GM12874 (cell line): ENCODE measurements at regions not wholly inside any gene's neighbourhood (a gene's known extent, or its start where the extent isn't known, plus 50 kb on each side); places are given as distances from the start of the nearest gene placed in this dataset.

Source experiments
- TF ChIP-seq, protein P1 (sequence below): IDR thresholded peaks from 2 replicates; pipeline ENCODE4 v1.5.1; 2011; ENCODE audit warnings: low read depth, mild to moderate bottlenecking, control low read depth, low read length, moderate library complexity; ENCODE audit not compliant: insufficient read depth

DNA sequence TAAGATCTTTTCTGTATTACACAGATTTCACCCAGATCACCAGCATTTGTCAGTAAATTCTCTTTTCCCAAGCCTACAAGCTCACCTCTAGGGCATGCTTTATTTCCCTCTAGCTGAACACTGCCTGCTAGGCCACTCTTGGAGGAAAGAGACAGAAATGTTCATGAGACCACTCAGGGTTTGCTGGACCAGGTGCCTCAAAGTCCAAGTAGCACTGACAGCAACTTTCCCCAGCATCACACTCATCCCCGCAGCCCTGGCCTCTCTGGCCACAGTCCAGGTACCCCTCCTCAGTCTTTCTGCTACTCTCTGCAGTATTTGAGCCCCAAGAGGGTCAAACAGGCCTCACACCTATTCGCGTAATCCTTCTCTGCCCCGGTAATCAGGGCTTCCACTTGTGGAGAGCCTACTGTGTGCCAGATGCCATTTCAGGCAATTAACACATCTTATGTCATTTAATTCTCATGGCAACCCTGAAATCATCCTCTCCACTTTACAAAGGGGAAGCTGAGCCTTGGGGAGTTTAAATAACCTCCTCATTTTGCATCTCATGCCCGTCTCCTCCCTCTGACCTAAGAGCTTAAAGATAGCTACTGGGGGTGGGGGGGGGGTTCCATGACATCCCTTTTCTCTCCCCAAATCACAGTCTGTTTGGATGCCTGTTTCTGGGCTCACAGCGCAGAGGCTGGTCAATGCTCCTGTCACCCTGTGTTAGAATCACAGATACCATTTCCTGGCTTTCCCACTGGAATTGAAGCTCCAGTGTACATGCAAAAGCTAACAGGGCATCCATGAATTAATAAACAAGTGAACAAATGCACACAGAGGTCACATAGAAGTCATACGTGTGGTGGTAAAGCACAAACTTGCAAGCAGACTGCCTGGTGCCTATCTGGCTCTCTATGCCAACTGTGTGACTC is 88.5 kb downstream of the PRLHR start:
- TF ChIP-seq, protein P1, sequence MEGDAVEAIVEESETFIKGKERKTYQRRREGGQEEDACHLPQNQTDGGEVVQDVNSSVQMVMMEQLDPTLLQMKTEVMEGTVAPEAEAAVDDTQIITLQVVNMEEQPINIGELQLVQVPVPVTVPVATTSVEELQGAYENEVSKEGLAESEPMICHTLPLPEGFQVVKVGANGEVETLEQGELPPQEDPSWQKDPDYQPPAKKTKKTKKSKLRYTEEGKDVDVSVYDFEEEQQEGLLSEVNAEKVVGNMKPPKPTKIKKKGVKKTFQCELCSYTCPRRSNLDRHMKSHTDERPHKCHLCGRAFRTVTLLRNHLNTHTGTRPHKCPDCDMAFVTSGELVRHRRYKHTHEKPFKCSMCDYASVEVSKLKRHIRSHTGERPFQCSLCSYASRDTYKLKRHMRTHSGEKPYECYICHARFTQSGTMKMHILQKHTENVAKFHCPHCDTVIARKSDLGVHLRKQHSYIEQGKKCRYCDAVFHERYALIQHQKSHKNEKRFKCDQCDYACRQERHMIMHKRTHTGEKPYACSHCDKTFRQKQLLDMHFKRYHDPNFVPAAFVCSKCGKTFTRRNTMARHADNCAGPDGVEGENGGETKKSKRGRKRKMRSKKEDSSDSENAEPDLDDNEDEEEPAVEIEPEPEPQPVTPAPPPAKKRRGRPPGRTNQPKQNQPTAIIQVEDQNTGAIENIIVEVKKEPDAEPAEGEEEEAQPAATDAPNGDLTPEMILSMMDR: no peak

DNA sequence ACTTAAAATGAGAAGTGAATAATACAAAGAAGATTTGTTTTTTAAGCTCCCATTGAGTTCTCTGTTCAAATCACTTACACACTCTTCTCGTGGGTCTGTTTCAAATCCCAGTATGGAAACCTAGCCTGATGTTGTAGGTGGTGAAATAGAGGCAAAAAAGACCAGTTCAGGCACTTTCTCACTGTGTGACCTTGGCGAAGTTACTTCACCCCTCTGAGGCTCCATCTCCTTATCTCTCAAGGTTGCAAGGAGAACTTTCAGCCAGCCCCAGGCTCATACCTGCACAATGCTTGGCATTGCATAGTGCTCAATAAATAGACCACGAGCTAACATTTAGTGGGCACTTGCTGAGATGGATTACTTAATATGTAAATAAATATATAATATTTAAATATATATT is 90.1 kb downstream of the PRLHR start:
- TF ChIP-seq, protein P1: no peak

DNA sequence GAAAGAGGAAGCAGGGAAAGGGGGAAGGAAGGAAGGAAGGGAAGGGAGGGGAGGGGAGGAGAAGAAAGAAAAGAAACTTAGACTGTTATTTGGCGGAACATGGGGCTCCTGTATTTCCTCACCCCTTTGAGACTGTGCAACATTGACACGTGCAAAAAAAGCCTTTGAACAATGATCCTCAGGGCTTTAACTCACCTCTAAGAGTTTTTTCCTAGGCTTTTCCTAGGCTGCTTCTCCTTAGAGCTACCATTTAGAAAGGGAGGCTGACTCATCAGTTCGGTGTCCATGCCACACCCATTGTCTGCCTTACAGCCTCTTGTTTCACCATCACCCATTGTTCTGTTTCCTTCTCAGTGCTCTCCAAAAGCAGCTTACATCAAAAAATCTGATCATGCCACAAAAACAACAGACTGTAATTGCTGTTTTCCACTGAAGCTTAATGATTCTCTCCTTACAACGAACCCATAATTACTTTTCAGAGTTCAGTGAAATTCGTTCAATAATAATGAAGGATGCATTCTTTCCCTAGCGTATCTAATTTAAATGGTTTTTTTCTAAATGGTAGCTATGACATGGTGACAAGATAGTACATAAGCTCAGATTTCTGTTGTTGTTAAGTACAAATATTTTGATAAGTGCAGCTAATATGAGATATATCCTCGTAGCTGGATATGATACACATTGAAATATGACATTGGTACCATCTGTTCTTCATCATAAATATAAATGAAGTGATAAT is 90.8 kb downstream of the PRLHR start:
- TF ChIP-seq, protein P1: no peak

DNA sequence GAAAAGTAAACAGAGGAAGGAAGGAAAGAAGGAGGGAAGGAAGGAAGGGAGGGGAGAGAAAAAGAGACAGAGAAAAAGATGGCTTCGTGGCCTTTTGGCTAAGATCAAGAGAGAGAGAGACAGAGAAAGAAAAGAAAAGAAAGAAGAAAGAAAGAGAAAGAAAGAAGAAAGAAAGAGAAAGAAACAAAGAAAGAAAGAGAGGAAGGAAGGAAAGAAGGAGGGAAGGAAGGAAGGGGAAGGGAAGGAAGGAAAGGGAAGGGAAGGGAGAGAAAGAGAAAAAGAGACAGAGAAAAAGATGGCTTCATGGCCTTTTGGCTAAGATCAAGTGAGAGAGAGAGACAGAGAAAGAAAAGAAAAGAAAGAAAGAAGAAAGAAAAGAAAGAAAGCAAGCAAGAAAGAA is 91.4 kb downstream of the PRLHR start:
- TF ChIP-seq, protein P1: no peak

DNA sequence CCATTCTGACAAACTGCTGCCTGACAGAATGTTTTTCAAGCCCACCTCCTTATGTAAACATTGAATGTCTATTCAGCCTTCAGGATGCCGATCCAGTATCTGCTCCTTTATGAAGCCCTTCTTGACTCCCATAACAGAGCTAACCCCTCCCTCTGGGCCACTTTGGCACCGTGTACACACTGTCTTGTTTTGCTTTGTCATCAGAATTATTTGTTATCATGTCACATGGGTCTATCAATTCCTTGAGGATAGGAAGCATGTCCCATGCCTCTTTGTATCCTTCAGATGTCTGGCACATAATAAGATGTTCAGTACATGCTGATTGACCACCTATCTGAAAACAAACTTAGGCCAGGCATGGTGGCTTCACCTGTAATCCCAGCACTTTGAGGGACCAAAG is 92.3 kb downstream of the PRLHR start:
- TF ChIP-seq, protein P1: no peak

DNA sequence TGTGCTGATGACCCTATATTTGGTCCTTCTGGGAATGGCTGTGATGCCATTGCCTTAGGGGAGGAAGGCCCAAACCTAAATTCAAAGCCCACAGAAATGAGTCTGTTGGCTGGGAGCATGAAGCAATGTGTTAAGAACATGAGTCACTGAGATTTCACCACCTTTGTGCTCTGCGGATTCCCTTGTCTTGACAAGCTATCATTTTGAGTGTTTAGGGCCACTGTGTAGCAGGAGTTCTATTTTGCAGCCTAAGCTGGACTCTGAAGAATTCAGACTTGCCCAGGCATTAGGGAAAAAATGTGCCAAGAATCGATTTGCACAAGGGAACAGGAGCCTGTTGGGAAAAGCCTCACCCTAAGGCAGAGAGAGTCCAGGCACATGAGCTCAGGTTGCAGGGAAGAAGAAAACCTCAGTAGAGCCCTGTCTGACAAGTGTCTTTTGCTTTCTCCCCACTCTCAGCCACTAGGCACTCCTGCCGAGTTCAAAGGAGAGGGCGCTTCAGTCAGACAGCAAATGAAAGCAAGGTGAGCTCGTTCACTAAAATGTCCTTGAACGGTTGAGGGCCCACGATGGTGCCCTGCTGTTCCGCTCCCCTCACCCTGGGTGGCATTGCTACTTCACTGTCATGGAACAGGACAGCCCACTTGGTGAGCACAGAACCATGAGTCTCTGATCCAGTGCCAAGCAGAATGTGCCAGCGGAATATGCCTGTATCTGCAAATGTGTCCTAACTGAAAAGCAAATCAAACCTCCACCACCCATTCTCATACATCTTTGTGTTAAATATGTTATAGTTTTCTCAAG is 93.6 kb downstream of the PRLHR start:
- TF ChIP-seq, protein P1: no peak

DNA sequence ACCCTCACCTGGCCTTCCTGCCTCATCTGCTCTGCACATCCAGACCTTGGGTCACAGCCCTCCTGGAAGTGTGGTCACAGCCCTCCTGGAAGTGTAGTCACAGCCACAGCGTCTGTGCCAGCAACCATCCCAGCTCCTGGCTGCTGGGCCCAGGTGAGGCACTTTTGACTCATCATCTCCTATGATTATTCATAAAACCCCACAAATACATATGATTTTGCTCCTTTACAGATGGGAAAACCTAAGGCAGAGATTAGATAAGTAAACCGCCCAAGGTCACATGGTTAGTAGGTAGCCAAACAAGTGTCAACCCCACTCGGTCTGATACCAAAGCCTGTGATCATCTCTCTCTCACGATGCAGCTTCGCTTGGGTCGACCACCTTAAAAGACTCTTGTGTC is 94.3 kb downstream of the PRLHR start:
- TF ChIP-seq, protein P1: no peak
